OCI-LY1 (cell line): ENCODE measurements at regions not wholly inside any gene's neighbourhood (a gene's known extent, or its start where the extent isn't known, plus 50 kb on each side); places are given as distances from the start of the nearest gene placed in this dataset.

Source experiments
- H2AFZ ChIP-seq: fragments of 200-600 bp; sonication (generic), shearing (Covaris generic); 2 replicates; pipeline ENCODE4 v1.6.0; 2014; ENCODE audit warnings: antibody characterized with exemption, mild to moderate bottlenecking, low read length
- H3F3A ChIP-seq: fragments of 200-600 bp; sonication (generic), shearing (Covaris generic); 2 replicates; pipeline ENCODE4 v1.6.0; 2014; ENCODE audit warnings: mild to moderate bottlenecking, antibody characterized with exemption, low read length, moderate library complexity; ENCODE audit not compliant: insufficient read depth
- H3K27ac ChIP-seq: fragments of 200-600 bp; sonication (generic); 2 replicates; pipeline ENCODE4 v1.5.1; 2014; ENCODE audit warnings: low read length, mixed run types, mild to moderate bottlenecking, low read depth; ENCODE audit not compliant: poor library complexity, severe bottlenecking
- H3K27me3 ChIP-seq: fragments of 200-600 bp; sonication (generic); 2 replicates; pipeline ENCODE4 v1.6.0; 2014; ENCODE audit warnings: antibody characterized with exemption, mild to moderate bottlenecking, low read length, moderate library complexity; ENCODE audit not compliant: insufficient read depth
- H3K36me3 ChIP-seq: fragments of 200-600 bp; sonication (generic); 2 replicates; pipeline ENCODE4 v1.6.1; 2014; ENCODE audit warnings: mild to moderate bottlenecking, antibody characterized with exemption, low read length, moderate library complexity, mixed read lengths; ENCODE audit not compliant: insufficient read depth
- H3K4me1 ChIP-seq: fragments of 200-600 bp; sonication (generic); 2 replicates; pipeline ENCODE4 v1.5.1; 2014; ENCODE audit warnings: mild to moderate bottlenecking, low read length, moderate library complexity; ENCODE audit not compliant: insufficient read depth, severe bottlenecking
- H3K4me2 ChIP-seq: fragments of 200-600 bp; sonication (generic), shearing (Covaris generic); 2 replicates; pipeline ENCODE4 v1.6.1; 2014; ENCODE audit warnings: low read length
- H3K4me3 ChIP-seq: fragments of 200-600 bp; sonication (generic); 2 replicates; pipeline ENCODE4 v1.5.1; 2014; ENCODE audit warnings: low read length, low read depth, mild to moderate bottlenecking, mixed read lengths; ENCODE audit not compliant: poor library complexity, severe bottlenecking
- H3K79me2 ChIP-seq: fragments of 200-600 bp; shearing (Covaris generic); 2 replicates; pipeline ENCODE4 v1.6.1; 2016; ENCODE audit warnings: mixed run types, low read length, mixed read lengths; ENCODE audit not compliant: insufficient read depth
- H3K9ac ChIP-seq: fragments of 200-600 bp; sonication (generic), shearing (Covaris generic); 2 replicates; pipeline ENCODE4 v1.6.1; 2014; ENCODE audit warnings: mild to moderate bottlenecking, low read length, mixed read lengths
- H3K9me2 ChIP-seq: fragments of 200-600 bp; sonication (generic), shearing (Covaris generic); 2 replicates; pipeline ENCODE4 v1.6.1; 2014; ENCODE audit warnings: low read depth, mild to moderate bottlenecking, low read length, mixed read lengths
- H3K9me3 ChIP-seq: fragments of 200-600 bp; shearing (Covaris generic); 2 replicates; pipeline ENCODE4 v1.6.1; 2014; ENCODE audit warnings: low read length, mixed read lengths
- H4K20me1 ChIP-seq: fragments of 200-600 bp; sonication (generic), shearing (Covaris generic); 2 replicates; pipeline ENCODE4 v1.6.0; 2016; ENCODE audit warnings: mild to moderate bottlenecking, low read length; ENCODE audit not compliant: insufficient read depth
- CTCF ChIP-seq: fragments of 200-600 bp; sonication (generic), shearing (Covaris generic); IDR thresholded peaks from 2 replicates; pipeline ENCODE4 v1.5.1; 2017; ENCODE audit warnings: mild to moderate bottlenecking, antibody characterized with exemption, low read length, moderate library complexity, mixed read lengths
- EZH2 ChIP-seq: fragments of 200-600 bp; sonication (generic), shearing (Covaris generic); IDR thresholded peaks from 2 replicates; pipeline ENCODE4 v1.8.0; 2017; ENCODE audit warnings: borderline replicate concordance, mixed run types, mild to moderate bottlenecking, antibody characterized with exemption, low read length, moderate library complexity, mixed read lengths

GRCh38 chr14:27006570-27006969, 408.7 kb upstream of the NOVA1 start:
- Histone ChIP-seq H3K79me2 (no peaks in the 10 kb centered on the region), H3K9ac (no peak overlapping the region), H3K27ac (no peak overlapping the region), H4K20me1 (no peaks in the 10 kb centered on the region), H3K4me3 (no peak overlapping the region), H3K27me3 (no peaks in the 10 kb centered on the region), H3K36me3 (no peaks in the 10 kb centered on the region), H3F3A (no peaks in the 10 kb centered on the region), H3K9me3 (no peaks in the 10 kb centered on the region), H2AFZ (no peak overlapping the region), H3K4me1 (no peaks in the 10 kb centered on the region), H3K9me2 (no peaks in the 10 kb centered on the region), H3K4me2 (no peak overlapping the region)
- no peak for TF ChIP-seq CTCF

GRCh38 chr14:27008187-27008586, 410.4 kb upstream of the NOVA1 start:
- Histone ChIP-seq H3K9me2 (no peaks in the 10 kb centered on the region), H3K79me2 (no peaks in the 10 kb centered on the region), H3K4me1 (no peaks in the 10 kb centered on the region), H3K36me3 (no peaks in the 10 kb centered on the region), H2AFZ (no peak overlapping the region), H4K20me1 (no peaks in the 10 kb centered on the region), H3K27ac (no peak overlapping the region), H3K4me2 (no peak overlapping the region), H3F3A (no peaks in the 10 kb centered on the region), H3K27me3 (no peaks in the 10 kb centered on the region), H3K9ac (no peak overlapping the region), H3K9me3 (no peaks in the 10 kb centered on the region), H3K4me3 (no peak overlapping the region)
- TF ChIP-seq CTCF: no peak
- no peak for TF ChIP-seq EZH2

GRCh38 chr14:27012641-27013040, 414.8 kb upstream of the NOVA1 start:
- no peaks in the 10 kb centered on the region for H3K4me1 ChIP-seq
- no peaks in the 10 kb centered on the region for H3K79me2 ChIP-seq
- H3K4me2 ChIP-seq: no peak overlapping the region
- H3K36me3 ChIP-seq: no peaks in the 10 kb centered on the region
- no peaks in the 10 kb centered on the region for H3K9me3 ChIP-seq
- H2AFZ ChIP-seq: no peak overlapping the region
- no peaks in the 10 kb centered on the region for H3K27me3 ChIP-seq
- no peaks in the 10 kb centered on the region for H3F3A ChIP-seq
- H3K27ac ChIP-seq: no peak overlapping the region
- no peak for TF ChIP-seq CTCF
- TF ChIP-seq EZH2: no peak
- H3K9me2 ChIP-seq: no peaks in the 10 kb centered on the region
- H3K9ac ChIP-seq: no peak overlapping the region
- H4K20me1 ChIP-seq: no peaks in the 10 kb centered on the region
- H3K4me3 ChIP-seq: no peak overlapping the region
